Skin epidermis (tissue), 12 donors: ENCODE measurements at regions not wholly inside any gene's neighbourhood (a gene's known extent, or its start where the extent isn't known, plus 50 kb on each side); places are given as distances from the start of the nearest gene placed in this dataset.

Source experiments
- H3K27ac ChIP-seq, 21 experiments: fragments of 200-600 bp; sonication (generic) in 11 of 21; one replicate each; pipeline ENCODE4 v1.5.0; 2020; ENCODE audit warnings: mild to moderate bottlenecking in 3 of 21, inconsistent platforms in 2 of 21, moderate library complexity in 2 of 21
- H3K4me3 ChIP-seq, 7 experiments: fragments of 200-600 bp; sonication (generic) in 2 of 7; one replicate each; pipeline ENCODE4 v1.5.0; 2020; ENCODE audit warnings: inconsistent platforms in 2 of 7, mild to moderate bottlenecking in 2 of 7, moderate library complexity in 1 of 7

DNA sequence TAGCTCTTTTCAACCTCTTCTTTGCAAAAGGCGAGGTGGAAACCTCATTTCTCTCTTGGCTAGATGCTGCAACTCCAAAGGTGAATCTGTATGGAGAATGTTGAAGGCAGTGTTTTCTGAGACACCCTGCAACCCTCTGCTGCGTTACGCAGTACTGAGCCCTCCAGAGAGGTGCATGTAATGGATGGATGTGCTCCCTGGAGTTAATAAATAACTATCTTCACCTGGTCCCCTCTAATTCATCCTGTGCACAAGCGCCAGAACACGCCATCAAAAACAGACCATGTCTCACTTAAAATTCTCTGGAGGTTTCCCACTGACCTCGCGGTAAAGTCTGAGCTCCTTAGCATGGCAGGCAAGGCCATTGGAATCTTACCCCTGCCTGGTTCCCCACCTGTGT, 234.4 kb upstream of the PWP1 start:
- H3K27ac ChIP-seq, result no peak overlapping the region
- no peak overlapping the region for H3K4me3 ChIP-seq

GRCh38 chr12:107454109-107454830, 231.3 kb upstream of the PWP1 start:
- H3K4me3 ChIP-seq, result no peak overlapping the region

DNA sequence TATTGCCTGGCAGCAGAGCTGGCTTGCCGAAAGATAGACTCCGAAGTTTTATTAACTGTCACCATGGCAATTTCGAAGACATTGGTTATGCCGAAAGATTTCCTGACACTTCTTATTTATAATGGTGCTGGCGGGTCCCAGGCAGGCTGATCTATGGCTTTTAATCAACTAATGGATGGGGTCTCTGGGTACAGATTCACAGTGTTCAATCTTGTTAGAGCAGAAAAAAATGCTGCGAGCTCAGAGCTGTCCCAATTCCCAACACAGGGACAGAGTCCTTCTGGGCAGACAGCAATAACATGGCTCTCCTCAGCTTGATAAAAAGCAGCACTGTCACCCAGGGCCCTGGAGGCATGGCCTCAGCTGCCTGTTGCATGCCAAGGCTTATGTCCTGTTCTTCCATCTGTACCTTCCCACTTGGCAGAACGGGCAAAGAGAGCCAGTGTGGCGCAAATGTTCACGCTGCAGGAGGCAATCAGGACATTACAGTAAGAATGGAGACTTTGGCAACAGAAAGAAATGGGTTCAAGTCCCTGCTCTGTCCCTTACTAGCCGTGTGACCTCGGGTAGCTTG, 228.2 kb upstream of the PWP1 start:
- no peak overlapping the region for H3K27ac ChIP-seq

More at GRCh38 chr12:107454109-107454830, 231.3 kb upstream of the PWP1 start:
- H3K27ac ChIP-seq, result no peak overlapping the region

GRCh38 chr12:107458163-107458562, 227.4 kb upstream of the PWP1 start:
- Histone ChIP-seq H3K4me3 (no peak overlapping the region), H3K27ac (no peak overlapping the region)

More for the DNA sequence above, 228.2 kb upstream of the PWP1 start:
- H3K4me3 ChIP-seq, result no peak overlapping the region

DNA sequence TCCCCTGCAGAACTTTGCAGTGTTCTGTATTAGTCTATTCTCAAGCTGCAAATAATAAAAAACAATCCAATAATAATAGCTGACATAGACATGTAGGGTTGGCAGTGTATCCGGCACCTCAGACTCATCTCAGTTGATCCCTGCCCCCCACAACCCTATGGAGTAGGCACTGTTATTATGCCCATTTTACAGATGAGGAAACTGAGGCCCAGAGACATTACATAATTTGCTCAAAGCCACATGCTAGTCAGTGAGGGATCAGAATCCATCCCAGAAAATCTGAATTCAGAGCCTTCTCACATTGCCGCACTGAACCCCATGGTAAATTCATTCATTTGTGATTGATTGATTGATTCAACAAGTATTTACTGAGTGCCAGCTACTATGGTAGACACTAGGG, 226.6 kb upstream of the PWP1 start:
- Histone ChIP-seq H3K27ac (no peak overlapping the region), H3K4me3 (no peak overlapping the region)

DNA sequence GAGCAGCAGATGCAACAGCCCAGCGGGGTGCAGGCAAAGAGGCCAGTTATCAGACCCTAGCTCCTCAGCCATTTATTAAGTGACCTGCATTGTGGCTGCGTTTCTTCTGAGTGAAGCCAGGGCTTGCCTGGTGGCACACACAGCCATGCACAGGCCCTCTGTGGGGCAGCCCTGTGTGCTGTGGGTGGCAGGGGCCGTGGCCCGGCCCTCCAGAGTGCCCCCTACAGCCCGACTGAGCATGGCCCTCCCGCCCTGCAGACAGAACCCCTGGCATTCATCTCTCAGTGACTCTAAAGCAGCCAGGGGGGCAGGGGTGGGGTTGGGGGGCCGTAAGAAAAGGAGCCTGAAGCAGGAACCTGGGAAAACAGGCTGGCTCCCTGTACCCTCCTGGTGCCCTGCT, 226.0 kb upstream of the PWP1 start:
- no peak overlapping the region for H3K27ac ChIP-seq
- no peak overlapping the region for H3K4me3 ChIP-seq

DNA sequence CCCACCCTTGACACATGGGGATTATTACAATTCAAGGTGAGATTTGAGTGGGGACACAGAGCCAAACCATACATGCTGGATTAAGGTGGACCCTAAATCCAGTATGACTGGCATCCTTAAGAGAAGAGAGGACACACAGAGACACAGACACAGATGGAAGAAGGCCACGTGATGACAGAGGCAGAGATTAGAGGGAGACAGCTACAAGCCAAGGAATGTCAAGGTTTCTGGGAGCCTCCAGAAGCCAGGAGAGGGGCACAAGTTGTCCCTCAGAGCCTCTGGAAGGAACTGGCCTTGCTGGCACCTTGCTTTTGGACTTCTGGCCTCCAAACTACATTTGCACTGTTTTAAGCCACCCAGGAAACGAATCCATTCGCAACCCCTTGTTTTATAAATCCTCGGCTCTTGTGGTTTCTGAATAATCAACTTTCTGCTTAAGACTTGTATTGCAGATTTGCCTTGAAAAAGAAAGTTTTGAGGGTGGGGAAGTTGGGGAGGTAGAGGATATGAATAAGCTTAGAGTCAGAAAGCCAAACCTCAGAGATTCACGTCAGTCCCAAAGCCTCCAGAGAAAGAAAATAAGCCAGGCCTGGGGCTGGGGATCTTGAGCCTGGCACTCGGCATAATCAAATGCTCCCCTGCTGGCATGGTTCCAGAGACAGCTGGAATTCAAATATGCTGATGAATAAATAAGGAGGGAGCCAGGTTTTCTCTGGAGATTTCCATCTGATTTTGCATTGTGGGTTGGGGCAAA, 224.2 kb upstream of the PWP1 start:
- Histone ChIP-seq H3K4me3 (no peak overlapping the region), H3K27ac (peak overlapping the region in 6 of 21 experiments; percentile 5 to 61 (median 30))

GRCh38 chr12:107462428-107463332, 222.9 kb upstream of the PWP1 start:
- Histone ChIP-seq H3K4me3 (no peak overlapping the region), H3K27ac (no peak overlapping the region)

DNA sequence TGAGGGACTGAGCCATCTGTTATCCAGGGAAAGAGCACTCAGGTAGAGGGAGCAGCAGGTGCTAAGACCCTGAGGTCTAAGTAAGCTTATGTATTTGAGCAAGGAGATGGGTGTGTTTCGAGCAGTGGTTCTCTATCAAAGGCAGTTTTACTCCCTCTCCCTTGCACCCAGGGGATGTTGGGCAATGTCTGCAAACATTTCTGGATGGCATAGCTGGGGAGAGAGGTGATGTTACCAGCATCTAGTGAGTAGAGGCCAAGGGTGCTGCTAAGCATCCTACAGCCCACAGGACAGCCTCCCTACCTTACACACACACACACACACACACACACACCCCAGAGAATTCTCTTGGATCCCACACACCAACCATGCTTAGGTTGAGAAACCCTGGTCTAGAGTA, 221.0 kb upstream of the PWP1 start:
- no peak overlapping the region for H3K27ac ChIP-seq
- H3K4me3 ChIP-seq, result no peak overlapping the region

DNA sequence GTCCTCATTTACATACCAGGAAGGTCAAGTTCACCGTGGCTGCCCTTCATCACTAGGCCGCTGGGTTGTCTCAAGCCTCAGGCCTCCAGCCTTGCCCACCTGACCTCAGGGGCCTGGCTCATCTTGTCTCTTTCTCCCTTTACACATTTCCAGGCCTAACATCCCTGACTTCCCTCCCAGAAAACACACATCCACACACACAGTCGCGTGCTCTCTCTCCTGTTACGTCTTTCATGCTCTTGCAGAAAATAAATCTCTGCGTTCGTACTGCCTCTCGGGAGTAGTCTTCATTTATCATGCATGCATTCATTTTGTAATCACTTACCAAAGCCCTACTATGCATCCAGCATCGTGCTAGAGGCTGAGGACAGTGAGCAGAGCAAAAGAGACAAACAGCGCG, 220.0 kb upstream of the PWP1 start:
- no peak overlapping the region for H3K27ac ChIP-seq
- no peak overlapping the region for H3K4me3 ChIP-seq

DNA sequence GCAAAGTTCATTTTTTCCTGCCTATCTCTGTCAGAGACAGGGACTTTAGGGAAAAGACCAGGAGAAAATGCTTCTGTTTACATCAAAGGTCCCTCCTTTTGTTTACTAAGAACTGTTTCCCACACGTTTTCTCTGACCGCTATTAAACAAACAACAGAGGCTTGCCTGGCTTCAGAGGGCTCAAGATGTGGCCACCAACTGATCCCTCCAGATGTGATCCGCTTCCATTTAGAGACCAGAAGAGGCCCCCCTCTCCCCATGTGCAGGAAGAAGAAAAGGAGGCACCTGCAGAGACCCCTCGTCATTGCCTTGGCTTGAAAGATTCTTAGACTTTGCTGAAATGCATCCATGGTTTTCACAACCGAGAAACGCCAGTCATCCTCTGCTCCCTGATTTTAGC, 217.9 kb upstream of the PWP1 start:
- H3K4me3 ChIP-seq, result no peak overlapping the region
- no peak overlapping the region for H3K27ac ChIP-seq

- Histone ChIP-seq H3K27ac (no peak overlapping the region), H3K4me3 (no peak overlapping the region)
Observed at GRCh38 chr12:107468182-107468581, 217.4 kb upstream of the PWP1 start.

GRCh38 chr12:107469011-107469410, 216.6 kb upstream of the PWP1 start:
- H3K27ac ChIP-seq, result no peak overlapping the region

DNA sequence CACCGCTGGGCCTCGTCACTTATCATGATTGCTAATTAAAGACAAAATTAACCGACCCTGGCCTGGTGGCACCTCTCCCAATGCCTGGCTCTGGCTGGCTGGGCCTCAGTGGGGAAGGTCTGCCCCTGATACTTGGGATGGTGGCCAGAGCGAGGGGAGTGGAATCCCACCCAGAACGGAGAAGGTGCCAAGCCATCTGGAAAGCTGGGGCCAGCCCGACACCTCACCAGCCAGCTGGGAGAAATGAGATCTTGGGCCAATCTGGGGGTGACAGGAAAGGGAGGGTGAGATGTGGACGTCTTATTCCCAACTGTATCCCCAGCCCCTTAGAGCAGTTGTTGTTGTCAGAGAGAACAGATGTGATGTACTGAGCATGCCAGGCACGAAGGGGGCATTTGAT, 215.0 kb upstream of the PWP1 start:
- H3K4me3 ChIP-seq, result no peak overlapping the region
- no peak overlapping the region for H3K27ac ChIP-seq

More at GRCh38 chr12:107469011-107469410, 216.6 kb upstream of the PWP1 start:
- no peak overlapping the region for H3K4me3 ChIP-seq

- H3K27ac ChIP-seq, result no peak overlapping the region
- no peak overlapping the region for H3K4me3 ChIP-seq
Observed at GRCh38 chr12:107472308-107472707, 213.3 kb upstream of the PWP1 start.

GRCh38 chr12:107474099-107474498, 211.5 kb upstream of the PWP1 start:
- Histone ChIP-seq H3K27ac (no peak overlapping the region), H3K4me3 (no peak overlapping the region)

DNA sequence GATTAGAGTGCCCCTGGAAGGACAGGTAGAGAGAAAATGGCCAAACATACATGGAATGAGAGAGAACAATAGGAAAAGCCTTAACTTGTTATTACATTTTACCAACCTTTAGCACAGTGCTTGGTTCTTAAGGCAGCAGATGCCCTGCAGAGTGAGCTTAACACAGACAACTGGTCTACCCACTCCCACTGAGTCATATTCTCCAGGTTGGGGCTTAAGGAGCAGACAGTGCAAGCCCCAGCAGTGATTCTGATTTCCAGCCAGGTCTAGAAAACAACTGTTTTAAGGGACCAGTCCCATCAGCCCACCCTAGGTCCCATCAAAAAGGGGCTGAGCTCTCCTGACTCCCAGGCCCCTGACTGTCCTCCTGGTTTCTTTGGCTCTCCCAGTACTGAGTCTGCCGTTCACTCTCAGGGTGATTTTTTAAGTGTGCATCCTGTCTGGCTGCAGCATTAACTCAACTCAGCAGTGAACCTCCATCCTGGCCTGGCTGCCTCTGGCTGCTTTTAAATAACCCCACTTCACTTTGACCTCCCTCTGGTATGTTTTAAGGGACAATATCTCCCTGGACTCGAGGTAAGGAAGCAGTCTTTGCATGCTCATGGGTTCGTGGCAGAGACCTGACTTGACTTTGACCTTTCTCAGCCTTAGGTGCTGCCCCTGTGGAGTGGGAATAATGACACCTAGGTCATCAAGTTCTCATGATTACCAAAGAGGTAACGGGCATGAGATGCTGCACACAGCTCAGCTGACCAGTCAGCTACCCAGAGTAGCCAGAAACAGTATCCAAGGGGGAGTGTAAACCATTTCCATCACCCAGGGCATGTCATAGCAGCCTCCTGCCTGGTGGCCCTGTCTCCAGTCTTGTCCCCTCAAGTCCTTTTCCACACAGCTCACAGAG, 210.7 kb upstream of the PWP1 start:
- Histone ChIP-seq H3K4me3 (no peak overlapping the region), H3K27ac (no peak overlapping the region)

DNA sequence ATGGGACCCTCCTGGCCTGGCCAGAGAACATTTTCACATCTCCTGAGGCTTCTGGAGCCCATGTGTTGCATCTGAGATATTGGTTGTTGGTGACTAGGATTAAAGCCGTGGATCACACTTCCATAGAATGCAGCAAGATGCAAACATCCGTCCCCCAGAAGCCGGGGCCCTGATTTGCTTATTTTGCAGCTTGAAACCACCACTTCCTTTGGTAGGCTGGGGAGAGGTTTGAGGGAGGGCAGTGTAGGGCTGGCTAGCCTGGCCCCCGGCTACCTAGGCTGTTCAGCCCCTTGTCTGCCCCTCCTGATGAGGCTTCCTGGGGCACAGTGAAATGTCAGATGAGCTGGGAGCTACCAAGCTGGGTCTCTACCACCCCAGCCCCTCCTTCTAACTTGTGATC, 209.7 kb upstream of the PWP1 start:
- H3K27ac ChIP-seq, result no peak overlapping the region
- H3K4me3 ChIP-seq, result no peak overlapping the region

- H3K27ac ChIP-seq, result no peak overlapping the region
- H3K4me3 ChIP-seq, result no peak overlapping the region
Observed at GRCh38 chr12:107477018-107477417, 208.6 kb upstream of the PWP1 start.
